ENCODE measurements at regions not wholly inside any gene's neighbourhood (a gene's known extent, or its start where the extent isn't known, plus 50 kb on each side); places are given as distances from the start of the nearest gene placed in this dataset.

DNA sequence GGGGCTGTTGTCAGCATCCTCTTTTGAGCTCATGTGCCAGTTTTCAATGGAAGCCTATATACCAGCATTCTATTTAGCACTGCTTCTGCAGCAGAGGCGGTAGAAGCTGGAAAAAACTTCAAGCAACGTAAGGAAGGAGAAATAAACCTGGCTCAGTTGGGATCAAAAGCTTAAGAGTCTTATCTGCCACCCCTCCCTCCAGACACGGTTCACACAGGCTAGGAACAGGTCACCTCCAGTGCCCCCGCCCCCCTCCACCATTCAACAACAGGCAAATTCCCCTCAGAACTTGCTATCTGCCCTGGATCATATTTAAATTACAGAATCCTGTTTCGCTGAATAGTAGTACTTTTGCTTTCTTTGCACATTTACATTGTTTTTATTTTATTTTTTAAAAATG, 384.8 kb upstream of the PKDCC start:
- no peak for TF ChIP-seq CTCF (conservative IDR thresholded peaks at IDR 0.05; ENCODE audit: low read length)
- TF ChIP-seq EZH2phosphoT487 (IDR thresholded peaks at IDR 0.05; ENCODE audit: borderline replicate concordance, low read depth, low read length), result no peak
